Adrenal gland (tissue), 9 donors: ENCODE measurements at regions not wholly inside any gene's neighbourhood (a gene's known extent, or its start where the extent isn't known, plus 50 kb on each side); places are given as distances from the start of the nearest gene placed in this dataset.

Experiments
- DNase-seq, 7 donors: peaks; one replicate each; pipeline ENCODE4 v3.0.0-alpha.2; 2019 to 2020
- H3K27ac ChIP-seq, 5 donors: fragments of 200-600 bp; sonication (generic) in 4 of 5; 1 replicate in 3 of 5; 2 replicates in 2 of 5; pipeline versions ENCODE4 v1.5.1 to v1.8.0; 2016 to 2020; ENCODE audit warnings: mild to moderate bottlenecking in 1 of 5
- H3K27me3 ChIP-seq: fragments of 200-600 bp; 2 replicates; pipeline ENCODE4 v1.8.0; 2021
- H3K36me3 ChIP-seq, 2 donors: fragments of 200-600 bp; replicated peaks in 1 of 2; 1 replicate in 1 of 2; 2 replicates in 1 of 2; pipeline versions ENCODE4 v1.5.1 to v1.8.0; 2018 to 2022
- H3K4me1 ChIP-seq, 2 donors: fragments of 200-600 bp; replicated peaks in 1 of 2; 1 replicate in 1 of 2; 2 replicates in 1 of 2; pipeline versions ENCODE4 v1.5.1 to v1.8.0; 2018 to 2021
- H3K4me3 ChIP-seq, 4 donors: fragments of 200-600 bp; sonication (generic) in 3 of 4; one replicate each; pipeline ENCODE4 v1.5.1; 2016 to 2018
- H3K9me3 ChIP-seq, 3 donors: fragments of 200-600 bp; sonication (generic) in 1 of 3; replicated peaks in 1 of 3; 1 replicate in 2 of 3; 2 replicates in 1 of 3; pipeline versions ENCODE4 v1.5.1 to v1.8.0; 2016 to 2021
- POLR2A ChIP-seq, 2 donors: fragments of 450-650 bp; IDR thresholded peaks; one replicate each; pipeline ENCODE4 v1.6.1; 2017; ENCODE audit warnings: antibody characterized with exemption in 2 of 2, mild to moderate bottlenecking in 2 of 2, moderate library complexity in 1 of 2
- WGBS, 4 donors: extraction: QIAGEN DNeasy Blood & Tissue Kit in 2 of 4; methylation state at CpG; one replicate each; pipeline versions ENCODE4 v1.1.5 to v1.1.7; 2013 to 2017; 5-methylcytosine and 5-hydroxymethylcytosine counted together
- intact Hi-C, 2 donors: fragments of 100-400 bp; cut with DNase I; formaldehyde crosslinking; loops; one replicate each; pipeline versions ENCODE4 v1.14.1 to v1.15.0; 2022 to 2023
- TF ChIP-seq, protein P1 (sequence below), 6 experiments: fragments of 450-650 bp in 4 of 6; fragments of 200-600 bp in 2 of 6; sonication (generic) in 1 of 6; IDR thresholded peaks; 1 replicate in 5 of 6; 2 replicates in 1 of 6; pipeline versions ENCODE4 v1.5.1 to v1.8.0; 2016 to 2021; ENCODE audit warnings: antibody characterized with exemption in 6 of 6, mild to moderate bottlenecking in 2 of 6, moderate library complexity in 1 of 6
- donor health status: healthy with polysubstance abuse.
- donor health status: Bipolar disorder and iron deficiency.
- donor health status: DM: yes; HTN: yes; CAD: no.
- donor health status: DM: no; HTN: no; CAD: no.
- donor health status: DM: no; HTN: no; CAD: no.

- no peak for DNase-seq
- Histone ChIP-seq H3K9me3 (no peaks in the 10 kb centered on the region), H3K36me3 (no peaks in the 10 kb centered on the region), H3K27me3 (peaks cover 3% of the 10 kb centered on the region), H3K27ac (no peak overlapping the region), H3K4me1 (no peaks in the 10 kb centered on the region), H3K4me3 (no peak overlapping the region)
- intact Hi-C loops, result no loop called here
- WGBS, 4 donors, result 79 to 100% (median 100%) methylated on average over 2 of the region's 2 CpGs; no CpG with 5 or more reads in 1 of the 4 donors
- TF ChIP-seq, protein P1, sequence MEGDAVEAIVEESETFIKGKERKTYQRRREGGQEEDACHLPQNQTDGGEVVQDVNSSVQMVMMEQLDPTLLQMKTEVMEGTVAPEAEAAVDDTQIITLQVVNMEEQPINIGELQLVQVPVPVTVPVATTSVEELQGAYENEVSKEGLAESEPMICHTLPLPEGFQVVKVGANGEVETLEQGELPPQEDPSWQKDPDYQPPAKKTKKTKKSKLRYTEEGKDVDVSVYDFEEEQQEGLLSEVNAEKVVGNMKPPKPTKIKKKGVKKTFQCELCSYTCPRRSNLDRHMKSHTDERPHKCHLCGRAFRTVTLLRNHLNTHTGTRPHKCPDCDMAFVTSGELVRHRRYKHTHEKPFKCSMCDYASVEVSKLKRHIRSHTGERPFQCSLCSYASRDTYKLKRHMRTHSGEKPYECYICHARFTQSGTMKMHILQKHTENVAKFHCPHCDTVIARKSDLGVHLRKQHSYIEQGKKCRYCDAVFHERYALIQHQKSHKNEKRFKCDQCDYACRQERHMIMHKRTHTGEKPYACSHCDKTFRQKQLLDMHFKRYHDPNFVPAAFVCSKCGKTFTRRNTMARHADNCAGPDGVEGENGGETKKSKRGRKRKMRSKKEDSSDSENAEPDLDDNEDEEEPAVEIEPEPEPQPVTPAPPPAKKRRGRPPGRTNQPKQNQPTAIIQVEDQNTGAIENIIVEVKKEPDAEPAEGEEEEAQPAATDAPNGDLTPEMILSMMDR (IDR thresholded peaks at IDR 0.05), result no peak
- TF ChIP-seq POLR2A (IDR thresholded peaks at IDR 0.05), result no peak
These were observed 115.4 kb downstream of the EFNB1 start for GRCh38 chrX:68944211-68944610.

DNA sequence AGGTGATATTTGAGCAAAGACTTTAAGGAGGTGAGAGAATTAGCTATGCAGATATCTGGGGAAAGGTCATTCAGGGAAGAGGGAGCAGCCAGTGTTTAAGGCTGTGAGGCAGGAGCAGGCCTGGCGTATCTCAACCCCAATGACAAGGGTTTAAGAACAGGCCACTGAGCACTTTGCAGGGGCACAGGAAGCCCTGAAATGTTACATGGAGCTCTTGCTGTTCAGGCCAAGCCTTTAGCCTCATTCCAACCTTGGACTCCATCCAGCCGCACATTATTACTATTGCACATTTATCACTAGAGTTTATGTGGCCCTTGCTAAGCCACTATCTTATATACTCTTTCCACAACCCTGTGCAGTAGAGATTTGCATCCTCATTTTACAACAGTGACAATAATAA, 114.0 kb downstream of the EFNB1 start:
- Histone ChIP-seq H3K9me3 (no peaks in the 10 kb centered on the region), H3K4me1 (no peaks in the 10 kb centered on the region), H3K36me3 (no peaks in the 10 kb centered on the region), H3K27ac (no peak overlapping the region), H3K4me3 (no peak overlapping the region), H3K27me3 (peaks cover 3% of the 10 kb centered on the region)
- TF ChIP-seq, protein P1 (IDR thresholded peaks at IDR 0.05), result no peak
- no peak for TF ChIP-seq POLR2A (IDR thresholded peaks at IDR 0.05)
- intact Hi-C loops, result no loop called here
- WGBS, 4 donors, result 68 to 89% (median 81%) methylated on average over 2 of the region's 2 CpGs
- DNase-seq, result no peak

DNA sequence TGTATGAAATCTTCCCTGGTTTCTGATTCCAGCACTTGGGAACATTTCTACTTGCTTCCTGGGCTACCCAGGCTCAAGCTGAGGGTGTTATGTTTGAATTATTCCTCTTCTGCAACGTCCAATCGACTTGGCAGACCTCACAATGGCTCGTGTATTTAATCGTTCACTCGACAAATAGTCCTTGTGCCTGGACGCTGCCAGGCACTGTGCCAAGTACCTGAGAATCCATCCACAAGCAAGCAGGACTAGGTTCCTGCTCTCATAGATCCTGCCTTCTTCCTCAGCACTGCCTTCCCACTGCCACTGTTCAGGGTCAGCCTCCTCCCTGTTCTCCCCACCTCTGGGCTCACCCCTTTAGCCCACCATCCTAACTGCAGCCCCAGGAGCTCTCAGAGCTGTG, 113.3 kb downstream of the EFNB1 start:
- H3K9me3 ChIP-seq, result no peaks in the 10 kb centered on the region
- WGBS, 4 donors, result 43 to 47% (median 43%) methylated on average over 6 of the region's 6 CpGs; no CpG with 5 or more reads in 1 of the 4 donors
- DNase-seq, result peak in 1 of 7 donors; percentile 17
- no peak overlapping the region for H3K4me3 ChIP-seq
- H3K4me1 ChIP-seq, result no peaks in the 10 kb centered on the region
- H3K27me3 ChIP-seq, result peaks cover 3% of the 10 kb centered on the region
- no peaks in the 10 kb centered on the region for H3K36me3 ChIP-seq
- H3K27ac ChIP-seq, result no peak overlapping the region
- intact Hi-C loops, result no loop called here
- TF ChIP-seq POLR2A (IDR thresholded peaks at IDR 0.05), result no peak
- TF ChIP-seq, protein P1 (IDR thresholded peaks at IDR 0.05), result no peak

- intact Hi-C loops, result no loop called here
- Histone ChIP-seq H3K27ac (no peak overlapping the region), H3K9me3 (no peaks in the 10 kb centered on the region), H3K4me1 (peaks cover 0 to 4% of the 10 kb centered on the region in 2 donors), H3K4me3 (no peak overlapping the region), H3K36me3 (no peaks in the 10 kb centered on the region), H3K27me3 (peaks cover 3% of the 10 kb centered on the region)
- DNase-seq, result no peak
- TF ChIP-seq, protein P1 (IDR thresholded peaks at IDR 0.05), result no peak
- TF ChIP-seq POLR2A (IDR thresholded peaks at IDR 0.05), result no peak
- WGBS, 4 donors, result 65 to 88% (median 80%) methylated on average over 3 to 4 of the region's 4 CpGs
These were observed 112.6 kb downstream of the EFNB1 start for GRCh38 chrX:68941385-68941952.
